Spleen (tissue), 11 donors: ENCODE measurements at regions not wholly inside any gene's neighbourhood (a gene's known extent, or its start where the extent isn't known, plus 50 kb on each side); places are given as distances from the start of the nearest gene placed in this dataset.

Experiments used
- DNase-seq: peaks from one replicate; pipeline ENCODE4 v3.0.0-alpha.2; 2020
- H3K27ac ChIP-seq, 8 donors: fragments of 200-600 bp; sonication (generic) in 7 of 8; 1 replicate in 4 of 8; 2 replicates in 4 of 8; pipeline versions ENCODE4 v1.5.0 to v1.8.0; 2016 to 2021; ENCODE audit warnings: inconsistent platforms in 4 of 8, mild to moderate bottlenecking in 4 of 8, moderate library complexity in 1 of 8
- H3K27me3 ChIP-seq, 7 donors: fragments of 200-600 bp; sonication (generic) in 6 of 7; replicated peaks in 1 of 7; 1 replicate in 4 of 7; 2 replicates in 3 of 7; pipeline versions ENCODE4 v1.5.0 to v1.8.0; 2016 to 2021; ENCODE audit warnings: inconsistent platforms in 3 of 7, mild to moderate bottlenecking in 1 of 7
- H3K36me3 ChIP-seq, 6 donors: fragments of 200-600 bp; sonication (generic) in 5 of 6; 1 replicate in 4 of 6; 2 replicates in 2 of 6; pipeline versions ENCODE4 v1.5.0 to v1.8.0; 2016 to 2021; ENCODE audit warnings: inconsistent platforms in 2 of 6
- H3K4me1 ChIP-seq, 6 donors: fragments of 200-600 bp; sonication (generic) in 5 of 6; 1 replicate in 3 of 6; 2 replicates in 3 of 6; pipeline versions ENCODE4 v1.5.0 to v1.8.0; 2016 to 2021; ENCODE audit warnings: inconsistent platforms in 3 of 6
- H3K4me3 ChIP-seq, 8 donors: fragments of 200-600 bp; sonication (generic) in 7 of 8; 1 replicate in 4 of 8; 2 replicates in 4 of 8; pipeline versions ENCODE4 v1.5.0 to v1.8.0; 2016 to 2021; ENCODE audit warnings: inconsistent platforms in 4 of 8, mild to moderate bottlenecking in 4 of 8, moderate library complexity in 2 of 8
- H3K9me3 ChIP-seq, 8 donors: fragments of 200-600 bp; sonication (generic) in 7 of 8; 1 replicate in 4 of 8; 2 replicates in 4 of 8; pipeline versions ENCODE4 v1.5.0 to v1.8.0; 2016 to 2021; ENCODE audit warnings: inconsistent platforms in 4 of 8
- CTCF ChIP-seq, 11 experiments: fragments of 200-600 bp in 7 of 11; fragments of 450-650 bp in 4 of 11; sonication (generic) in 4 of 11; IDR thresholded peaks in 8 of 11; conservative IDR thresholded peaks in 3 of 11; 1 replicate in 7 of 11; 2 replicates in 4 of 11; pipeline versions ENCODE4 v1.4.0 to v1.8.0; 2016 to 2021; ENCODE audit warnings: antibody characterized with exemption in 11 of 11, inconsistent platforms in 4 of 11, mild to moderate bottlenecking in 1 of 11
- POLR2A ChIP-seq, 3 donors: fragments of 450-650 bp; IDR thresholded peaks; one replicate each; pipeline ENCODE4 v1.5.1; 2017; ENCODE audit warnings: antibody characterized with exemption in 3 of 3, mild to moderate bottlenecking in 1 of 3
- POLR2AphosphoS5 ChIP-seq, 3 donors: sonication (generic); formaldehyde crosslinking; IDR thresholded peaks; one replicate each; pipeline ENCODE4 v1.5.1; 2017; ENCODE audit warnings: antibody characterized with exemption in 3 of 3
- WGBS, 5 donors: extraction: QIAGEN DNeasy Blood & Tissue Kit in 3 of 5; methylation state at CpG; one replicate each; pipeline versions ENCODE4 v1.1.5 to v1.1.7; 2013 to 2018; 5-methylcytosine and 5-hydroxymethylcytosine counted together
- intact Hi-C: fragments of 100-400 bp; cut with DNase I; formaldehyde crosslinking; loops from one replicate; pipeline ENCODE4 v1.15.0; 2023; ENCODE audit warnings: low total_unique reads
- donor health status: healthy with polysubstance abuse.
- donor health status: DM: no; HTN: no; CAD: no; lungs with moderate emphysema.
- donor health status: DM: no; HTN: no; CAD: no.
- donor health status: Bipolar disorder and iron deficiency.
- donor health status: healthy.
- donor health status: DM: no; HTN: no; CAD: no.
- donor health status: DM: yes; HTN: yes; CAD: no.

- Histone ChIP-seq H3K27me3 (peaks cover 0 to 4% (median 0%) of the 10 kb centered on the region in 7 donors), H3K4me1 (no peaks in the 10 kb centered on the region), H3K27ac (no peak overlapping the region), H3K9me3 (peaks cover 0 to 5% (median 0%) of the 10 kb centered on the region in 8 donors), H3K4me3 (no peak overlapping the region), H3K36me3 (no peaks in the 10 kb centered on the region)
- WGBS, 5 donors: 82 to 93% (median 90%) methylated on average over 4 of the region's 4 CpGs
- DNase-seq: no peak
- TF ChIP-seq POLR2AphosphoS5 (IDR thresholded peaks at IDR 0.05): no peak
- no peak for TF ChIP-seq POLR2A (IDR thresholded peaks at IDR 0.05)
- TF ChIP-seq CTCF (IDR thresholded peaks at IDR 0.05 in 8 of 11, conservative IDR thresholded peaks at IDR 0.05 in 3 of 11): no peak
- intact Hi-C loops: no loop called here
Observed at GRCh38 chr20:23197836-23198235, 111.7 kb upstream of the CD93 start.

- no peak overlapping the region for H3K27ac ChIP-seq
- intact Hi-C loops: no loop called here
- WGBS, 5 donors: 74 to 93% (median 85%) methylated on average over 1 of the region's 1 CpG
Observed at GRCh38 chr20:23195636-23196035, 109.5 kb upstream of the CD93 start.

GRCh38 chr20:23193801-23194384 is 107.8 kb upstream of the CD93 start:
- no peak for DNase-seq
- Histone ChIP-seq H3K27ac (no peak overlapping the region), H3K36me3 (no peaks in the 10 kb centered on the region), H3K27me3 (peaks cover 0 to 3% (median 0%) of the 10 kb centered on the region in 7 donors), H3K9me3 (peaks cover 0 to 5% (median 0%) of the 10 kb centered on the region in 8 donors), H3K4me1 (no peaks in the 10 kb centered on the region), H3K4me3 (no peak overlapping the region)
- intact Hi-C loops: no loop called here
- WGBS, 5 donors: 52 to 72% (median 57%) methylated on average over 5 of the region's 5 CpGs
- no peak for TF ChIP-seq POLR2AphosphoS5 (IDR thresholded peaks at IDR 0.05)
- TF ChIP-seq CTCF (IDR thresholded peaks at IDR 0.05 in 8 of 11, conservative IDR thresholded peaks at IDR 0.05 in 3 of 11): no peak
- no peak for TF ChIP-seq POLR2A (IDR thresholded peaks at IDR 0.05)

More at GRCh38 chr20:23195636-23196035, 109.5 kb upstream of the CD93 start:
- Histone ChIP-seq H3K4me3 (no peak overlapping the region), H3K4me1 (no peaks in the 10 kb centered on the region), H3K9me3 (peaks cover 0 to 5% (median 0%) of the 10 kb centered on the region in 8 donors), H3K36me3 (no peaks in the 10 kb centered on the region), H3K27me3 (no peaks in the 10 kb centered on the region)
- DNase-seq: no peak
- no peak for TF ChIP-seq CTCF (IDR thresholded peaks at IDR 0.05 in 8 of 11, conservative IDR thresholded peaks at IDR 0.05 in 3 of 11)
- no peak for TF ChIP-seq POLR2A (IDR thresholded peaks at IDR 0.05)
- TF ChIP-seq POLR2AphosphoS5 (IDR thresholded peaks at IDR 0.05): no peak

GRCh38 chr20:23192469-23192868 is 106.3 kb upstream of the CD93 start:
- Histone ChIP-seq H3K4me3 (no peak overlapping the region), H3K36me3 (no peaks in the 10 kb centered on the region), H3K9me3 (peaks cover 0 to 5% (median 0%) of the 10 kb centered on the region in 8 donors), H3K4me1 (no peaks in the 10 kb centered on the region), H3K27ac (no peak overlapping the region), H3K27me3 (peaks cover 0 to 8% (median 0%) of the 10 kb centered on the region in 7 donors)
- WGBS, 5 donors: 81 to 94% (median 90%) methylated on average over 3 of the region's 3 CpGs
- DNase-seq: no peak
- no peak for TF ChIP-seq CTCF (IDR thresholded peaks at IDR 0.05 in 8 of 11, conservative IDR thresholded peaks at IDR 0.05 in 3 of 11)
- TF ChIP-seq POLR2A (IDR thresholded peaks at IDR 0.05): no peak
- TF ChIP-seq POLR2AphosphoS5 (IDR thresholded peaks at IDR 0.05): no peak
- intact Hi-C loops: no loop called here
